Keratinocyte (primary cell): ENCODE measurements at regions not wholly inside any gene's neighbourhood (a gene's known extent, or its start where the extent isn't known, plus 50 kb on each side); places are given as distances from the start of the nearest gene placed in this dataset.

Experiments
- EZH2 ChIP-seq: IDR thresholded peaks from one replicate; pipeline ENCODE4 v1.6.1; 2012; ENCODE audit warnings: inconsistent platforms, mild to moderate bottlenecking, low read length, moderate library complexity
- TF ChIP-seq, protein P1 (sequence below), 3 experiments: IDR thresholded peaks in 1 of 3; conservative IDR thresholded peaks in 1 of 3; optimal IDR thresholded peaks in 1 of 3; 2 replicates in 2 of 3; 3 replicates in 1 of 3; pipeline versions ENCODE3 to v1.5.1; 2011; ENCODE audit warnings: low read length in 3 of 3, mild to moderate bottlenecking in 3 of 3, moderate library complexity in 2 of 3, control low read depth in 1 of 3, inconsistent platforms in 1 of 3; ENCODE audit not compliant: insufficient read depth in 2 of 3; ENCODE audit errors: extremely low read depth in 1 of 3

DNA sequence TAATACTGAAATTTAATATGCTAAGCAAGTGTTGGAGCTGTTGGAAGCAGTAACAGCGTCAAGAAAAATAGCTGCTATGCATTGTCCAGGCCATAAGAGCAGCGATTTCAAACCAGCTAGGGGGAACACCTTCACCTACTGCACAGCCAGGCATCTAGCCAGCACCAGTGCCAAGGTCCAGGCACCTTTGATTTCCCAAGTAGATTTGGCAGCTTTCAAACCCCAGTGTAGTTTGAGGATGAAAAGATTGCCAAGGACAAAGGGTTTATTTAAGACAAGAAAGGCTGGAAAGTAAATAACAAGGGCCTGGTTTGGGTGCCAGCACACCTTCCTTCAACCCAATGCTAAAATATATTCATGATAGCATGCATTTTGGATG lies 65.4 kb upstream of the ZNF92 start:
- TF ChIP-seq, protein P1, sequence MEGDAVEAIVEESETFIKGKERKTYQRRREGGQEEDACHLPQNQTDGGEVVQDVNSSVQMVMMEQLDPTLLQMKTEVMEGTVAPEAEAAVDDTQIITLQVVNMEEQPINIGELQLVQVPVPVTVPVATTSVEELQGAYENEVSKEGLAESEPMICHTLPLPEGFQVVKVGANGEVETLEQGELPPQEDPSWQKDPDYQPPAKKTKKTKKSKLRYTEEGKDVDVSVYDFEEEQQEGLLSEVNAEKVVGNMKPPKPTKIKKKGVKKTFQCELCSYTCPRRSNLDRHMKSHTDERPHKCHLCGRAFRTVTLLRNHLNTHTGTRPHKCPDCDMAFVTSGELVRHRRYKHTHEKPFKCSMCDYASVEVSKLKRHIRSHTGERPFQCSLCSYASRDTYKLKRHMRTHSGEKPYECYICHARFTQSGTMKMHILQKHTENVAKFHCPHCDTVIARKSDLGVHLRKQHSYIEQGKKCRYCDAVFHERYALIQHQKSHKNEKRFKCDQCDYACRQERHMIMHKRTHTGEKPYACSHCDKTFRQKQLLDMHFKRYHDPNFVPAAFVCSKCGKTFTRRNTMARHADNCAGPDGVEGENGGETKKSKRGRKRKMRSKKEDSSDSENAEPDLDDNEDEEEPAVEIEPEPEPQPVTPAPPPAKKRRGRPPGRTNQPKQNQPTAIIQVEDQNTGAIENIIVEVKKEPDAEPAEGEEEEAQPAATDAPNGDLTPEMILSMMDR (optimal IDR thresholded peaks at IDR 0.05 in 1 of 3, IDR thresholded peaks at IDR 0.05 in 1 of 3, conservative IDR thresholded peaks at IDR 0.05 in 1 of 3; ENCODE audit: extremely low read depth in 1 of 3, insufficient read depth in 2 of 3, low read length in 3 of 3): no peak
- TF ChIP-seq EZH2: no peak
